Fibroblast of gingiva (primary cell): ENCODE measurements at regions not wholly inside any gene's neighbourhood (a gene's known extent, or its start where the extent isn't known, plus 50 kb on each side); places are given as distances from the start of the nearest gene placed in this dataset.
"Not testable (repeated sequence)": the region's sequence is repeated elsewhere in the genome, so short reads cannot be mapped to it uniquely, and the experiment has no call there.

ENCODE experiments used
- DNase-seq: peaks from one replicate; pipeline ENCODE4 v3.0.0-alpha.2; 2011; ENCODE audit warnings: low read depth

GRCh38 chr2:167843657-167844056, 403.7 kb downstream of the STK39 start:
- DNase-seq, result no peak

GRCh38 chr2:167843217-167843616, 404.2 kb downstream of the STK39 start:
- no peak for DNase-seq

- DNase-seq, result no peak
These were observed 405.3 kb downstream of the STK39 start for GRCh38 chr2:167842047-167842446.

GRCh38 chr2:167835290-167835689, 412.1 kb downstream of the STK39 start:
- DNase-seq, result not testable (repeated sequence)

- DNase-seq, result no peak
These were observed 412.7 kb downstream of the STK39 start for GRCh38 chr2:167834707-167835106.

- no peak for DNase-seq
These were observed 414.1 kb downstream of the STK39 start for GRCh38 chr2:167833294-167833693.

GRCh38 chr2:167832868-167833287, 414.5 kb downstream of the STK39 start:
- no peak for DNase-seq

GRCh38 chr2:167827352-167828097, 419.9 kb downstream of the STK39 start:
- DNase-seq, result no peak

- DNase-seq, result no peak
These were observed 420.5 kb downstream of the STK39 start for GRCh38 chr2:167826906-167827305.

- DNase-seq, result no peak
These were observed 421.7 kb downstream of the STK39 start for GRCh38 chr2:167825664-167826063.

GRCh38 chr2:167822690-167823465, 424.5 kb downstream of the STK39 start:
- no peak for DNase-seq

GRCh38 chr2:167820488-167820887, 426.9 kb downstream of the STK39 start:
- DNase-seq, result no peak

- DNase-seq, result no peak
These were observed 428.9 kb downstream of the STK39 start for GRCh38 chr2:167818521-167818920.

- DNase-seq, result no peak
These were observed 429.5 kb downstream of the STK39 start for GRCh38 chr2:167817908-167818307.

GRCh38 chr2:167817422-167817821, 430.0 kb downstream of the STK39 start:
- no peak for DNase-seq

GRCh38 chr2:167816874-167817290, 430.5 kb downstream of the STK39 start:
- no peak for DNase-seq

- DNase-seq, result no peak
These were observed 432.3 kb downstream of the STK39 start for GRCh38 chr2:167814881-167815718.

- DNase-seq, result not testable (repeated sequence)
These were observed 432.9 kb downstream of the STK39 start for GRCh38 chr2:167814482-167814880.

- not testable (repeated sequence) for DNase-seq
These were observed 437.6 kb downstream of the STK39 start for GRCh38 chr2:167809799-167810198.

- DNase-seq, result no peak
These were observed 443.9 kb downstream of the STK39 start for GRCh38 chr2:167803449-167803988.

GRCh38 chr2:167794554-167795255, 452.7 kb downstream of the STK39 start:
- DNase-seq, result no peak

GRCh38 chr2:167793725-167794124, 453.7 kb downstream of the STK39 start:
- no peak for DNase-seq
